ENCODE measurements at regions not wholly inside any gene's neighbourhood (a gene's known extent, or its start where the extent isn't known, plus 50 kb on each side); places are given as distances from the start of the nearest gene placed in this dataset.
"Not testable (repeated sequence)": the region's sequence is repeated elsewhere in the genome, so short reads cannot be mapped to it uniquely, and the experiment has no call there.

DNA sequence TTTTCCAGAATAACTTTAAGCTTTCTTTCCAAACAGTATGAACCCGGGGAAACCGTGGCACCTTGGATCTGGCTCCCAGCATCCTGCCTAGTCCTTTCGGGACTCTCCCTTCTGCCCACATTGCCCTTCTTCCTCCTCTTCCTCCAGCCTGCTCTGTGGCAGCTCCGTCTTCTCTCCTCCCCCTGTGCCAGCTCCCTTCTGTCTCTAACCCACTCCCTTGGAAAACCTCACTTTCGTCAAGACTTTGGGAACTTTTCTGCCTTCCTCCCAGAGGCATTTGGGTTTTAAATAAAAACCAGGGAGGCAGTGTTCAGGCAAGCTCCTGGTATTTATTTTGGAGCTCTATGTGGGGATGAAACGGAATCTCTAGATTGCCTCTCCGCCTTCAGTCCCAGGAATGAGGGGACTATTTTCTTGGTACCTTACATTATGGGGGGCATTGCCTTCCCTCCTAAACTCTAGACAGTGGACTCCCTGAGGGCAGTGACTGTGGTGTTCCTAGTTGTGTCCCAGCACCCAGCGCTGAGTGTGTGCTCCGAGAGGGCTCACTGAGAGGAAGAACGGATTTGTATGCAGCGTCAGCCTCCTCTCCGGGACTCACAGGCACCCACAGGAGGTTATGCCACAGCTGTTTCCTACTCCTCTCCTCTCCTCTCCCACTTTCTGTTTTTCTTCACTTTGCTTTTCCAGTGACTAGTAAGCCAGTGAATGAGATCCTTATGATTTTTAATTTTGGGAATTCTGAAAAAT is 105.4 kb upstream of the MRPS22 start:
- DNase-seq (ENCODE audit: low spot score): no peak

DNA sequence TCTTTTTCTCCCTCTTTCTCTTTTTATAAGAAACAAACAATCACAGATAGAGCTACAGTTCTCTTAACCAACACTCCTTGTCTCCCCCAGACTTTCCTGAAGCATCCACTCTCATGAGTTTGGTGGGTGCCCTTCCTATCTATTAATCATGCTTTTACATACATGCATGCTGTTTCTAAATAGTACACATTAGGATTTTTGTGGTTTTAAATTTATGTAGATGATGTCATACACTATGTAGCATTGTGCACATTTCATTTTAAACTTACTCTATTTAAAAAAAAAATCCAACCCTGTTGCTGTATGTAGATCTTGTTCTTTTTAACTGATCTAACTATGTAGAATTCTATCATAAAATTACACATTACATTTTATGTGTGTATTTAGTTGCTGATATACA is 104.3 kb upstream of the MRPS22 start:
- DNase-seq (ENCODE audit: low spot score): no peak

DNA sequence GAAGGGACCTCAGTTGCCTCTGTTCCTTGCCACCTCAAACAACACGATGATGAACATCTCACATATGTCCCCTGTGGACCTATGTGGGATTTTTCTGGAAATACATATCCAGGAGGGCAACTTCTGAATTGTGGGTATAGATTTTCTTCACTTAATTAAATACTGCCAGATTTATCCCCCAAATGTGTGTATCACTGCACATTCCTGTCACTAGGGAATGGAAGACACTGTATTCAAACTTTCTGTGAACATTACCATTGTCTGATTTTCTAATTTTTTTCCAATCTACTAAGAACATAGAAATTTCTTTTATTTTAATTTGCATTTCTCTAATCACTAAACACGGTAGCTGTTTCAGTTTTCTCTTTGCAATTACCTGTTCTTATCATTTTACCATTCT is 102.0 kb upstream of the MRPS22 start:
- DNase-seq (ENCODE audit: low spot score): peak; percentile 9

DNA sequence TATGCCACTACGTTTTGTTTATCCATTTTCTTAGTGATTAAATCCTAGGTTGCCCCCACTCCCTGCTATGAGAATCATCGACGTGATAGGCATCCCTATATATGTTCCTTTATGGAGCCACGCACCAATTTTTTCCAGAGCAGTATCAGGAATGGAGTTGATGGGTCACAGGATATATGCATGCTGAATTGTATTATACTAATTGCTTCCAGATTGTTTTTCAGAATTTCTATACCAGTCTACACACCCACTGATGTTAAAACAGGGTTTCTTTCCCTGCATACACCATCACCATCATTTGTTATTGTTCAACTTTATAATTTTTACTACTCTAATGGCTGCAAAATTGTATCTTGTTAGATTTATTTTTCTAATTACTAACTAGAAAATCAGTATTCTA is 100.1 kb upstream of the MRPS22 start:
- no peak for DNase-seq (ENCODE audit: low spot score)

DNA sequence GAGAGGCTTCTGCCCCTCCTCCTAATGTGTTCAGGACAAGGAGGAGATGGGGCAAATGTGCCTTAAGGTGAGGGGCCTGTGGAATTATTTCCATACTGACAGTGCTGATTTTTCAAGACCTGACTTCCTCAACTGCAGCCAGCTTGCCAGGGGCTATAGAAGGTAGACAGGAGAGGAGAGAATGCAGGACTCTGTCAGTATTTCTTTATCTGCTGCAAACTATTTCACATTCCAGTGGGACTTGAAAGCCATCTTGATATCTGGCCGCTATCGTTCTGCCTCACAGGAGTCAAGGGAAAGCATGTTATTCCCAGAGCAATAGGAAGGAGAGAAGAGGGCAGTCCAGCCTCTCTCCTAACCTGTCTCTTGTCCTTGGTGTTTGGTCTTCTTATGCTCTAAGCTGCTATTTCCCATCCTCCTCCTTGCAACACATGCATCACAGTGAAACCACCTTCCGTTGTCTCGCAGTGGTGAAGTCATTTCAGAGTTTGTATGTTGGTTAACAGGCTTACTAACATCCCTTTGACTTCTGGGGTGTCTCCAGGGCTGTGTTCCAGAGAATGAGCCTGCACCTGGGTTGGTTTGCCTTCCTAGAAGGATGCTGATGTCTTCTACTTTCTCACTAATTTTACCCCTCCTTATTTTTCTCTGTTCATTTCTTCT is 95.1 kb upstream of the MRPS22 start:
- DNase-seq (ENCODE audit: low spot score): peak; percentile 18

DNA sequence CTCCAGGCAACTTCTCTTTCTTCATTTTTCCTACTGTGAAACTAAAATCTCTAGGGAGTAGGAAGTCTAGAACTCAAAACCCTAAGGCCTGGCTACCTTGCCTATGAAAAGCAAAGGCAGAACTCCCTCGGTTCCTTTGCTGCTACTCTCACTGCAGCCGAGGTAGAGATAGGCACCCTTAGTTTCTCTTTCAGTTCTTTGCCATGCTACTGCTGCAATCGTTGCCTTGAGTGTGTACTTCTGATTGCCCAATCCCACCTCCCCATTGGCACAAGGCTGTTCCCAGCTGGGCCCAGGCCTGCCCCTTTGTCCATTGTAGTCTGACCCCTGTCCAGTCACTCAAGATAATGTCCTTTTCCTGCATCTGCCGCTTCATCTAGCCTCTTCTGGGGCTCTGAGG is 92.3 kb upstream of the MRPS22 start:
- DNase-seq (ENCODE audit: low spot score): peak; percentile 17

DNA sequence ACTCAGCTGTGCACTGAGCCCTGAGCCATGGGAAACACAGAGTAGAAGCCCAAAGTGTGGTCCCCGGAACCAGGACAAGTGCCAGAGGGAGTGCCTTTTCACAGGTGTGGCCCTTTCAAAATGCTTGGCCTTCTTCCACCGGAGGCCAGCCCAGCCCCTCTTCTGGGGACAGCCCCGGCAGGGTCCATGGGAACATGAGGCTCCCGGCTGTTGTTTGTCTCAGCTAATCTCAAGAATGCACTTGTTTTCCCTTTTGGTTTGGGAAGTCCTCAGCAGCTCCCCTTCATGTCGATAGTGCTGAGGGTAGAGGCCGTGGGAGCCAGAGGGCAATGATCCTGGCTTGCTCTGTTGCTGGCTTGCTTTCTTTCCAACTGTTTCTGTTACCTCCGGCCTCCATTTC is 91.1 kb upstream of the MRPS22 start:
- peak; percentile 29 for DNase-seq (ENCODE audit: low spot score)

DNA sequence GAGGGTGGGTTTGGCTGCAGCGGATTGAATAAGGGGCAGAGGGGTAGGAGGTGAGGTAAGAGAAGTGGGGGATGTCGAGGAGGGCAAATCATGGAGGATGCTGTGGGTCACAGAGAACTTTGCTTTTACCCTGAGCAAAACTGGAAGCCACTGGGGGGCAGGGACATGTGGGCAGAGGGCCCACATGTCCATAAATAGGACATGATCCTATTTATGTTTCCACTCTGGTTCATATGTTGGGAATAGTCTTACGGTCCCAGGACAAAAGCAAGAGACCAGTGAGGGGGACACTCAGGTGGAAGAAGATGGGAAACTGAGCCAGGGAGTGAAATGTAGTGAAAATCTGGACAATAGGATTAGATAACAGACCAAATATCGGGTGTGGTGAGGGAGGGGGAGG is 85.5 kb upstream of the MRPS22 start:
- no peak for DNase-seq (ENCODE audit: low spot score)

DNA sequence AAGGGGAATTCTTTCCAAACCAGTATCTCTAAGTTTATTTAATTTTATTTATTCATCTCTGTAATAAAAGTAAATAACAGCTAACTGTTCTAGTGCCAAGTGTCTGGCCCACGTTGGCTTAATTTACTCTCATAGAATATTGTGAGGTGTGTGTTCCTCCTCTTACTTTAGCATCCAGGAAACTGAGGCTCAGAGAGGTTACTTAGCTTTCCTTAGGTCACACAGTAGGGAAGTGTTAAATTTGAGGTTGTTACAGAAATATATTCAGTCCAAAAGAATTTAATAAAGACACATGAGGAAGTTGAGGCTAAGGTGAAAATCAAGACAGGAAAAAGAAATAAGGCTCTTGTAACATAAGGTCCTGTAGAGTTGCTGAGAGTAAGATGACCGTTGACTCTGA is 84.4 kb upstream of the MRPS22 start:
- DNase-seq (ENCODE audit: low spot score): no peak

DNA sequence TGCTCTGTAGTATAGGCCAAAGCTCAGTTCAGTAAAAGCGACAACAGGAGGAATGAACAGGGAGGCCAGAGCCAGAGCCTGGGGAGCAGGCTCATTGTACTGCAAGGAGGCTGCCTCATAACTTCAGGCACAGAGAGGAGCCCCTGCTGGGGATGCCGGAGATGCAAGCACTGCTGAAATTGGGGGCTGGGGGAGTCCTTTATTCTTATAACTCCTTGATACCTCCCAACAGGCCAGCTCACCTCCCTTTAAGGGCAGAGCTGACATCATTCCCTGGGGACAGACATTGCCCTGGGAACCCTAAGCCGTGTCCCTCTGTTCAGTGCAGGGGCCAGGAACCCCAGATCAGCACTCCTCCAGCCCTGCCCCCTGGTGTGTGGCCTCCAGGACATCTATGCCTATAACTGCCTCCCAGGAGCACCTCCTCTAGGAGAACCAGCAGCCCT is 83.8 kb upstream of the MRPS22 start:
- DNase-seq (ENCODE audit: low spot score): peak; percentile 17

DNA sequence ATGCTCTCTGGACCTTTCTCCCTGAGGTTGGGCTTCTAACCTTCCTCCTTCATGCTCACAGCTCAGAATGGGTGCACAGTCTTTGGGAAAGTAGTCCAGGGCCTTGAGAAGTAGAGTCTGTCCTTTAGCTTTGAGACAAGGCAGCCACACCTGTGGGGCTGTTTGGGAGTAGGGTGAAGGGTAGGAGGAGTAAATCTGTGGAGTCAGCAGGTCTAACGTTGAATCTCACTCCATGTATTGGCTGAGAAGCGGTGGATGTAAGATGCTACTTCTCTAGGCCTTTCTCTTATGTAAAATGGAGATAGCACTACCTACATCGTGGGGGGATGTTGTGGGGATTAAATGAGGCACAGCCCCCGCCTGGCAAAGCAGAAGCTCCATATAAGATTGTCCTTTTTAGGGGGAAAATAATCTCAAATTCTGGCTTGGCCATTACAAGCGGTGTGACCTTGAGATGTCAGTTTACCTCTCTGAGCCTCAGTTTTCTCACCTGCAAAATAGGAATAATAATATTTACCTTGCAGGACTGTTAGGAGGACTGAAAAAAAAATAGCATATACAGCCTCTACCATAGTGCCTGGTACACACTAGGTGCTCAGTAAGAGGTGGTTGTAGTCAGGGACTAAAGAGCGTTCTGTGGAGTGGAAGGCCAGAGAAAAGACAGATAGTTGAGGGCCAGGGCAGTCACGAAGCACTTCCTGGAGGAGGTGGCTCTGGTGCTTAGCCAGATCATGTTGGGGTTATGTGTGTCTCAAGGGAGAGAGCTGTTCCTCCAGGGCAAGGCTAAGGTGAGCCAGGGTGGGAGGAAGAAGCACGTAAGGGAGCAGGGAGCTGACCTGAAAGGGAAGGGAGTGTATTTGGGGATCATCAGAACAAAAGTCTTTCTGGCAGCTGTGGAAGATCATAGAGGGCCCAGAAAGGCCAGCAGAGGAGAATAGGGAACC is 82.8 kb upstream of the MRPS22 start:
- peak; percentile 10 for DNase-seq (ENCODE audit: low spot score)

DNA sequence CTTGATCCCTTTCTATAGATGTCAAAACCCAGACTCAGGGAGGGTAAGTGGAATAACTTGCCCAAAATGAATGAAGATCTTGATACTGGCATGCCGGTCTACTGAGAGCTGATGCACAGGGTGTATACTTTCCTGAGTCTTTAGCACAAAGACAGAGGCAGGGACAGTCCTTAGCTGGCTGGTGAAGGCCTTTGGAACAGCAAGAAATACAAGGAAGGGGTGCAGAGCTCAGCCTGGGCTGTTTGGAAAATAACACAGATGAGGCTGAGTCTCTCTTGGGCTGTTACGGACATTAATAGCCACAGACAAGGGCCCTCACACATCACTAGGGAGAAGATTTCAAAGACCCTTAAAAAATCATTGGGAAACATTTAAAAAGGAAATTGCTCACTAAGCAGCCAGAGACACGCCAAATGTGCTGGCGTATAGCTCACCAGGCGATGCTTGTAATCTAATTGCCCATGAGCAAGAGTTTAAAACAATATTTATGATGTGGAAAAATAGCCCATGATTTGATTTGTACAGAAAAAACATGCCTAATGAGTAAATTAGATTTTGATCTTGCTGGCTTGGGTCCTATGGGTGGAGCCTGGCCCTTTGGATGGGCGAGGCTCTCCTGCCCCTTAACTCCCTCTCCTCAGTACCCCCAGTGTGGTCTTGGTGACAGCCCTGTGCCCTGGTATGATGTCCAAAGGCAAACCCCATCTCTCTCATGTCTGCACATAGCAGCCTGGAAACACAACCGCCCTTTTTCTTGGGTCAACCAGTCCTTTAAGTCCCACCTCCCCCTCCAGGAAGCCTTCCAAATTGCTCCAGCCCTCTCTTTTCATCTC is 81.8 kb upstream of the MRPS22 start:
- no peak for DNase-seq (ENCODE audit: low spot score)

DNA sequence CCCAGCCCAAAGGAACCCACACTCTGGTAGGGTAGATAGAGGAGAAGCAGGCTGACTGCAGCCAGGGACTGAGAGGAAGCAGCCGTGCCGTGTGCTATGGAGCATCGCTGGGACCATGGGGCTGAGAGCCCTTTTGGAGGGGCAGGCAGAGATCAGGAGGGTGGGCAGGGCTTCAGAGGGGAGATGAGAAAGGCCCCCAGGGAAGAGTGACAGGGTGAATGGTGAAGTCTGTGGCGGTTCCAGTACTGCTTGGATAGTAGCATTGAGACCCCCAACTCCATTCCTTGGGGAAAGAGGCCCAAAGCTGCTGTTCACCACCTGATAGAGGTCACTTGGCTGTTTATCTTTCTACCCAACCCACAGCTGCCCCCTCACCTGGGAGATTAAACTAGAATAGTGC is 80.0 kb upstream of the MRPS22 start:
- DNase-seq (ENCODE audit: low spot score): peak; percentile 10

DNA sequence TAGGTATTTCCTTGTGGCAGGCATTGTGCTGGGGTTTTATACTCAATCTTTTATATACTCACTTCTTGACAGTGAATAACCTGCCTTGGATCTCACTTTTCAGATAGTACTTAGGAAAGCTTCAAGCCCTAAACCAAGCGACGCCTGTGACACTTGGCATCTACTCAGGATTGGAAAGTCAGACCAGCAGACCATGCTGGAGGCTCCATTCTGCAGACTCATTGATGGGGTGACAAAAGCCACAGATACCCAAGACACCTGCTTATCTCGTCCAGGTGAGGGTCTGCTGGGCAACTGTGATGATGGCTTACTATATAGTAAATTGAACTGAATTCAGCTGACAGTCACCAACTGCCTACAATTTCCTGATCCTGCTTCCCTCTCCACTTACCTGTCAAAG is 79.4 kb upstream of the MRPS22 start:
- peak; percentile 17 for DNase-seq (ENCODE audit: low spot score)

DNA sequence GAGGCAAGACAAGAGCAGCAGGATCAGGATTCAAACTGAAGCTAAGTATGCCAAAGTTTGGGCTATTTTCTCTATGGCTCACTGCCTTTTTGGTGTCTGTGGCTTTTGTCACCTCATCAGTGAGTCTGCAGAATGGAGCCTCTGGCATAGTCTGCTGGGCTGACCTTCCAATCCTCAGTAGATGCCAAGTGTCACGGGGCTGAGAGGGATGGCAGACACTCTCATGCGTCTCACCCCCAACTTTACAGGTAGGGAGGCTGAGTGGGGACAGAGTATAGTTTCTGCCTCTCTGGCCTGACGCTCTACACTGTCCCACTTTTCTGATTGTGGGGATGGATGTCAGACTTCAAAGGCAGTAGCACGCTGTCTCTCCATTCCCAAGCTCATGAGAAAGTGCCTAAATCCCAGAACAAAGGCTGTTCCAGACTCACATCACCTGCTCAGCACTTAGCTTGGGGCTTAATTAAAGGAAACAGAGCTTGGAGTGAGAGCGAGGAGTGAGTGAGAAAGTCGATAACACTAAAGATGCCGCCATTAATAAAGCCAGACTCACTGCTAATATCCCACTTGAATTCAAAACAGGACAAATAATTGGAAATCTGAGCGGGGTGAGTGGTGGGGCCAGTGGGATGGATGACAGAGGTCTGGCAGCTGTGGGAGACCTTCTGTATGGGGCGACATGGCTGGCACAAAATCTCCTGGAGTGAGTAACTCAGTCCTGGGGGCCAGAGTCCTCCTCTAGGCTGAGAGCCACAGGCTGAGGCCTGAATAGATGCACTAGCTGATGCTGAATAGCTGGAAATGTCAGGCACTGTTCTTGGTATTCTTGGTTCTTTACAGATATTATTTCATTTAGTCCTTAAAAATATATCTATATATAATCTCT is 78.4 kb upstream of the MRPS22 start:
- DNase-seq (ENCODE audit: low spot score): peak; percentile 13

DNA sequence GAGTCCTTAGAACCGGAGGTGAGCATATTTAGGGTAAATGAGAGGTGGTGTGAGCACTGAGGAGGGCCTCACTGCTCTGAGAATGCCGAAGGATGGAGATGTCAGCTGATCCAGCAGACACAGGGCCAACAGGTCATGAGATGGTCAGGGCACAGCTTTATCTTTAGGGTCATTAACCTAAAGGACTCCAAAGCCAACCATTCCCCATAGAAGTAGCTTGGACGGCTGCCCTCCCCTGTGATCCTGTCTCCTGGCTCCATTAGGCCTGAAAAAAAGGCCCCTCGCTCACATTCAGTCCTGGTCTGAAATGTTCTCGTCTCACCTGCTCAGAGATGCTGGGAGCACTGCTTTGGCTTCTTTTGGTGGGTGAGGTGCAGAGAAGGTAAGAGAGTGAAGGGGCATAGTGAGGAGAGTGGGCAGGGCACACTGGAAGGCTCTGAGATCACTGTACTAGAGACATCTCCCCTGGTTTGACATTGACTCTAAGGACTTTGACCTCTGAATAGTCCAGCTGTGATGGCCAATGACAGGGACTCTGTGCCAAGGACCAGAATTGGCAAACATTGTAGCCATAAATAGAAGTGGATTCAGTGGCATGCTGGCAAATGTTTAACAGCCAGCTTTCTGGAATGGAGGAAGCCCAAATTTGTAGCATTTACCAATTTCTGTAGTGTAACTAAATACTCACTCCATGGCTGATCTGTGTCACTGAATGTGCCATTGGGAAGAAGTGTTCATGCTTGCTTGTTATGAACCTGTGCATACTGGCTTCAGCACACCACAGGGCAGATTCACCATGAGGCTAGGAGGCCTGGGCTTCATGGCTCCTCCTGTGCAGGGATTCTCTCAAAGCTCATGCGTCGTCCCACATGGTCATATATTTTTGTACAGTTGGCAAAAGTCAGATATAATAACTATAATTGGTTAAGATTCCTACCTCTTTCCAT is 76.2 kb upstream of the MRPS22 start:
- no peak for DNase-seq (ENCODE audit: low spot score)

DNA sequence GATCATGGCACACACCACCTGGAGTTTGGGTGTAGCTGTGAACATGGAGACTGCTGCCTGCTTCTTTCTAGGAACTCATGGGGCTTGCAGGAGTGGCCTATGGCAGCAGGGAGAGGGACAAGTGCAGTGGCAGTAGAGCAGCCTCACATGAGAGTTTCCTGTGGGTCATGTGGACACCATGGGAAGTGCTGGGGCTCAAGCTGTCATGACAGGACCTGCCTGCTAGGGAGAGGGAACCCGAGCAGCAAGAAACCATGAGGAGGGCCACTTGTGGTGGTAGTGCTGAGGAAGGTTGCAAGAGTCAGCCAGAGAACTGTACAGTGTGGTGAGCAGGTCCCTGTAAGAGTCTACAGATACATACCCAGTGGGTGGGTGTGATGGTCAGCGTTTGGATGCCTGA is 73.8 kb upstream of the MRPS22 start:
- DNase-seq (ENCODE audit: low spot score): no peak

DNA sequence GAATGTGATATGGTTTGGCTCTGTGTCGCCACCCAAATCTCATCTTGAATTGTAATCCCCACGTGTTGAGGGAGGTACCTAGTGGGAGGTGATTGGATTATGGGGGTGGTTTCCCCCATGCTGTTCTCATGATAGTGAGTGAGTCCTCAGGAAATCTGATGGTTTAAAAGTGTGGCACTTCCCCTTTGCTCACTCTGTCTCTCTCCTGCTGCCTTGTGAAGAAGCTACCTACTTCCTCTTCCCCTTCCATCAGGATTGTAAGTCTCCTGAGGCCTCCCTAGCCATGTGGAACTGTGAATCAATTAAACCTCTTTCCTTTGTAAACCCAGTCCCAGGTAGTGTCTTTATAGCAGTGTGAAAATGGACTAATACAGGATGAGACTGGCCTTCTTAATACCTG is 73.2 kb upstream of the MRPS22 start:
- not testable (repeated sequence) for DNase-seq (ENCODE audit: low spot score)

DNA sequence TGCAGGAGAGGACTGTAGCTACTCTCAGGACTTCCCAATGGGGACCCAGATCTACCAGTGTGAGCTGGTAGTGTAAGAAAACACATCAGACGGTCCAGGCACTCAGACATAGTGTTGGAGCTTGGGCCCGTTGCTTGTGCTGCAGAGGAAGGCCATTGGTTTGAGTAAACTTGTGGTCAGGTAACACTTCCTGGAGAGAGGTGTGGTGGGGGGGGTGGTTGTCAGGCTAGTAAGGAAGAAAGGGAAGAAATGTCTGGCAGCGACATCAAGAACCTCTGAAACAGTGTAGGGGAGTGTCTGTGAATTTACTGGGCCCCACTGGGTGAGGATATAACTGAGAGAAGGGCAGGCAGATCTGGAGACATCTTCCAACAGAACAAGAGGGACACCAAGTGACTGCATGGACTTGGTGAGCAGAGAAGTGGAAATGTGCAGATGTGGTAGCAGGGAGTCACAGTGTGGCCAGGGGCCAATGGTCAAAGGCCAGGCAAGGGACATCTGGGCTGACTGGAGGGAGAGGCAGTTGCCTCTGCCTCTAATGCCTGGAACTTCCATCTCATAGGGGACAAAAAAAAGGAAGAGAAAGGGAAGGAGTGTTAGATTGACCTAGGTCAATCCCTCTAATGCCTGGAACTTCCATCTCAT is 63.7 kb upstream of the MRPS22 start:
- DNase-seq (ENCODE audit: low spot score): no peak

Measured in ureter (tissue), 1 donor.